ENCODE measurements at regions not wholly inside any gene's neighbourhood (a gene's known extent, or its start where the extent isn't known, plus 50 kb on each side); places are given as distances from the start of the nearest gene placed in this dataset.

- TF ChIP-seq EP300 (IDR thresholded peaks at IDR 0.05) (no peak), CTCF (IDR thresholded peaks at IDR 0.05) (no peak), POLR2AphosphoS5 (IDR thresholded peaks at IDR 0.05) (no peak), POLR2A (IDR thresholded peaks at IDR 0.05) (no peak)
- Histone ChIP-seq H3K9me3 (no peaks in the 10 kb centered on the region), H3K27me3 (no peaks in the 10 kb centered on the region), H3K27ac (no peak overlapping the region), H3K36me3 (no peaks in the 10 kb centered on the region), H3K4me1 (peaks cover 0 to 31% (median 20%) of the 10 kb centered on the region in 4 donors), H3K4me3 (peak overlapping the region in 2 of 4 donors; percentile 61 to 62)
- intact Hi-C loops (cut with DNase I) = loop anchor here (5.0 kb wide), 1 partner anchor 71 kb away; no protein-coding TSS in a partner anchor
- WGBS, 2 donors = 13 to 23% methylated on average over 31 of the region's 31 CpGs
- DNase-seq = peak; percentile 67
These were observed 52.4 kb upstream of the TRIM2 start for GRCh38 chr4:153151535-153152455.

- Histone ChIP-seq H3K4me3 (peak overlapping the region; percentile 29 to 62 (median 57)), H3K9me3 (no peaks in the 10 kb centered on the region), H3K36me3 (no peaks in the 10 kb centered on the region), H3K27me3 (no peaks in the 10 kb centered on the region), H3K27ac (peak overlapping the region in 3 of 4 donors; percentile 46 to 57 (median 48)), H3K4me1 (peaks cover 0 to 31% (median 20%) of the 10 kb centered on the region in 4 donors)
- TF ChIP-seq CTCF (IDR thresholded peaks at IDR 0.05) = no peak
- TF ChIP-seq POLR2A (IDR thresholded peaks at IDR 0.05) = no peak
- TF ChIP-seq POLR2AphosphoS5 (IDR thresholded peaks at IDR 0.05) = no peak
- TF ChIP-seq EP300 (IDR thresholded peaks at IDR 0.05) = no peak
- WGBS, 2 donors = 1 to 2% methylated on average over 44 of the region's 44 CpGs
- intact Hi-C loops (cut with DNase I) = loop anchor here (5.0 kb wide), 1 partner anchor 70 kb away; no protein-coding TSS in a partner anchor
- DNase-seq = no peak
These were observed 51.5 kb upstream of the TRIM2 start for GRCh38 chr4:153152501-153153338.

GRCh38 chr4:153153339-153153871 is 50.8 kb upstream of the TRIM2 start:
- H3K4me1 ChIP-seq = peaks cover 0 to 31% (median 20%) of the 10 kb centered on the region in 4 donors
- TF ChIP-seq CTCF (IDR thresholded peaks at IDR 0.05) (no peak), EP300 (IDR thresholded peaks at IDR 0.05) (no peak), POLR2AphosphoS5 (IDR thresholded peaks at IDR 0.05) (no peak), POLR2A (IDR thresholded peaks at IDR 0.05) (no peak)
- H3K27ac ChIP-seq = peak overlapping the region in 3 of 4 donors; percentile 46 to 57 (median 48)
- H3K9me3 ChIP-seq = no peaks in the 10 kb centered on the region
- H3K36me3 ChIP-seq = no peaks in the 10 kb centered on the region
- no peak for DNase-seq
- peak overlapping the region; percentile 29 to 62 (median 57) for H3K4me3 ChIP-seq
- intact Hi-C loops (cut with DNase I) = loop anchor here (5.0 kb wide), 1 partner anchor 69 kb away; no protein-coding TSS in a partner anchor
- WGBS, 2 donors = 1% methylated on average over 56 of the region's 56 CpGs
- H3K27me3 ChIP-seq = no peaks in the 10 kb centered on the region
